Astrocyte of the cerebellum (primary cell): ENCODE measurements at regions not wholly inside any gene's neighbourhood (a gene's known extent, or its start where the extent isn't known, plus 50 kb on each side); places are given as distances from the start of the nearest gene placed in this dataset.

ENCODE experiments used
- DNase-seq: peaks from one replicate; pipeline ENCODE4 v3.0.0-alpha.2; 2011; ENCODE audit warnings: low read depth
- H3K4me3 ChIP-seq: 2 replicates; pipeline ENCODE4 v1.5.1; 2011; ENCODE audit warnings: mild to moderate bottlenecking, low read depth, low read length, moderate library complexity
- CTCF ChIP-seq: IDR thresholded peaks from 2 replicates; pipeline ENCODE4 v1.5.1; 2012; ENCODE audit warnings: low read length, low read depth, moderate library complexity, mild to moderate bottlenecking; ENCODE audit errors: missing control alignments
- in situ Hi-C: cut with HindIII; loops from 2 replicates; pipeline ENCODE4 v1.10.0; 2017; ENCODE audit warnings: low sequenced_read_pairs

DNA sequence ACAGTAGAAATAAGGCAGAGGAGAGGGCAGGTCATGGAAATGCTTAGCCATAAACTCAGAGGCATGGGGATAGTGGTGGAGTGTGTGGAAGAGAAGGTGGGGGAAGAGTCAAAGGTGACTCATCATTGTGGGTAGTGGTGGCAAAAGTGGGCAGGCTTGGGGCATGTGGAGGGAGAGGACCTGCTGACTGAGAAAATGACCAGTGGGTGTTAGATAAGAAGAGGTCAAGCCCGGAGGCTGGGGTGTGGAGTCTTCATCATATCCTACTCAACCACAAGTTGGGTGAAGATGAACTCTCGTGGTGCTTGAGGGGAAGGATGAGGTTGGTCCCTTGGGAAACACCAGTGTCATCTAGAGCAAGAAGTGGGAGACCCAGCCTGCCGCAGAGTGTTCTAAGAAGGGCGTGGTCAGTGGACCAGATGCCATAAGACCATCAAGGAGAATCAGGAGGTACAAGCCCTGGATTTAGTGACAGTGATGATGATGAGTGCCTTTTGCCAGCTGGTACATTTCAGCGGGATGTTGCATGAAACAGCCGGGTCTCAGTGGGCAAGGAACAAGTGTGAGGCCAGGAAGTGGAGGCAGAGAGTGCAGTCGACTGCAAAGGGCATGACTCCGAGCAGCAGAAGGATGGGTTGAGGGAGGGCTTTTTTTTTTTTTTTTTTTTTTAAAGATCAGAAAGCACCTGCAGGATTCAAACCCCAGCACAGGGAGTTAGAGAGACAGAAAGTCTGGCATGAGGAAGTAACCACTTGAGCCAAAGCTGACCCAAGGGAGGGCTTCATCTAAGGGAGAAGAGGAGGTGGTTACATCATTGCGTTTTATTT is 122.6 kb upstream of the SPRED2 start:
- no peak for TF ChIP-seq CTCF
- DNase-seq: no peak
- in situ Hi-C loops: no loop called here
- no peak overlapping the region for H3K4me3 ChIP-seq

DNA sequence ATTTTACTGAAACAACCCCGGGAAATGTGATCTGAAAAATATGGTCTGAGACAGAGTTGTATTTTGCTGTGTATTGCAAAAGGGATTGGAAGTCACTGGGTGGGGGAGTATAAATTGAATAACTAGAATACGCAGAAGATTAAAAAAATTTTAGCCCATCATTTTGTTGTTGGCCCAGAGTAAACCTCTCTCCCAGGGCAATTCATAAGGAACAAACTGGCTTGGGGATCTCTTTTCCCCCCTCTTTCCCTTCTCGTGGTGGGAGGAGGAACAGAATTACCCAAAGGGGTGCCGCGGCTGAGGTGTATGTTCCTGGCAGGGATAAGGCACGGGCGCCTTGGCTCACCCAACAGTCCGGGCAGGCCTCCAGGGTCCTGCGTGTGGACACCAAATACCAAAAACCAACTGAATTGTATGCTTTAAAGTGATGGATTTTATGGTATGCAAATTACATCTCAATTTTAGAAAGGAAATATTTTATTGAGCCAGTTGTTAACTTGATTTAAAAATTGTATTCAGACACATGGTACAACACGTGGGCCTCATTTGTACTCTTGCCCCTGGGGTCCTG is 121.2 kb upstream of the SPRED2 start:
- no peak for DNase-seq
- no peak overlapping the region for H3K4me3 ChIP-seq
- TF ChIP-seq CTCF: no peak
- in situ Hi-C loops: no loop called here

DNA sequence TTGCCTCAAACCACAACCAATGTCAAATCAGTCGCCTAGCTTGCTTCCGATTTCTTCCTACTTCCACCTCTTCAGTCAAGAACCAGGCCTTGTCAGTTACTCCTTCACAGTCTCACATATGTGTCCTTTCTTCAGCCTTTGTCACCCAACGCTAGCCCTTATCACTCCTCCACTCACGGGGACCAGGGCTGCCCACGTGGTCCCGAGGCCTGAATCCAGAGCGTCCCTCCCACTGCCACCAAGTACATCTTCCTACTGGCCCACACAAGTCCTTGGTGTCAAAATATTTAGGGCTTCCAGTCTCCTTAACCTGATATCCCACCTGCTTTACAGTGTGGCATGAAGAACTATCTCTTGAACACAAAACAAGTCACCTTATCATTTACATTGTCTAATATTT is 119.1 kb upstream of the SPRED2 start:
- TF ChIP-seq CTCF: no peak
- no peak overlapping the region for H3K4me3 ChIP-seq
- in situ Hi-C loops: no loop called here
- DNase-seq: no peak

DNA sequence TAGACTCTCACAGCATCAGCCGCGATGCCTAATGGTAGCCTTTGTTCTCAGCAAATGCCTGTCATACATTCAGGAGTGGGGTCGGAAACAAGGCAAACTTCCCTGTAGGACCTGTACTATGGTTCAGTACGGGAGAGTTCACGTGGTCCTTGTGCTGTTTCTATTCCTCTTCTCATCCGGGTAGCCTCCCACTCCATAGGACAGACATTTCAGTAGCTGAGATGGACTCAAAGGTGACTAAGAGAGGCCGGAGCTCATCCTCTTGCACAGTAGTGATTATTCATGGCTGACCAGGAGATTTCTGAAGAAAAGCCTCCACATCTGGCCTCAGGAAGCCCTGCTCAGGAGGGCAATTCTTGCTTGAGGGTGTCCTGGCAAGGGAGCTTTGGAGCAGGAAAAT is 117.8 kb upstream of the SPRED2 start:
- in situ Hi-C loops: no loop called here
- no peak for TF ChIP-seq CTCF
- no peak for DNase-seq
- H3K4me3 ChIP-seq: no peak overlapping the region

- DNase-seq: no peak
- TF ChIP-seq CTCF: no peak
- in situ Hi-C loops: loop anchor here (25.0 kb wide), 1 partner anchor 262 kb away; no protein-coding TSS in a partner anchor
- no peak overlapping the region for H3K4me3 ChIP-seq
Observed at GRCh38 chr2:65549631-65550030, 117.2 kb upstream of the SPRED2 start.

DNA sequence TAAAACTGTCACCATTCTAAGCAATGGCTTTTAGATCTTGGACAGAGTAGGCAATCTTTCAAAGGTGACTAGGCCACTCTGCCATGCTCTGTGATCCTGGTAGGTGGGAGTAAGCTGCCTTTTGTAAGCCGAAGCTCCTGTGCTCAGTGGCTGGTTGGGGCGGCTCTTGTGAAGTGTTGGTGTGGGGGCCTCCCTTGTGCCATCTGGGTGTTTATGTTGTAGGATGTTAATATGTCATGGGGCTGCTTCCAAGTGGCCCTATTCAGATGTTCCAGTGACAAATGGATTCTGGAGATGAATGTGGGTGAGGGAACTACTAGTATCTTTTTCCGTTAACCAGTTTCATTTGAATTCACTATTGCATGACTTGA is 116.8 kb upstream of the SPRED2 start:
- no peak overlapping the region for H3K4me3 ChIP-seq
- no peak for DNase-seq
- TF ChIP-seq CTCF: no peak
- in situ Hi-C loops: loop anchor here (25.0 kb wide), 1 partner anchor 262 kb away; no protein-coding TSS in a partner anchor
